Keratinocyte (primary cell): ENCODE measurements at regions not wholly inside any gene's neighbourhood (a gene's known extent, or its start where the extent isn't known, plus 50 kb on each side); places are given as distances from the start of the nearest gene placed in this dataset.

Experiments
- EZH2 ChIP-seq: IDR thresholded peaks from one replicate; pipeline ENCODE4 v1.6.1; 2012; ENCODE audit warnings: inconsistent platforms, mild to moderate bottlenecking, low read length, moderate library complexity
- TF ChIP-seq, protein P1 (sequence below), 3 experiments: IDR thresholded peaks in 1 of 3; conservative IDR thresholded peaks in 1 of 3; optimal IDR thresholded peaks in 1 of 3; 2 replicates in 2 of 3; 3 replicates in 1 of 3; pipeline versions ENCODE3 to v1.5.1; 2011; ENCODE audit warnings: low read length in 3 of 3, mild to moderate bottlenecking in 3 of 3, moderate library complexity in 2 of 3, control low read depth in 1 of 3, inconsistent platforms in 1 of 3; ENCODE audit not compliant: insufficient read depth in 2 of 3; ENCODE audit errors: extremely low read depth in 1 of 3

GRCh38 chr9:4416467-4416866 lies 73.8 kb upstream of the SLC1A1 start:
- TF ChIP-seq, protein P1, sequence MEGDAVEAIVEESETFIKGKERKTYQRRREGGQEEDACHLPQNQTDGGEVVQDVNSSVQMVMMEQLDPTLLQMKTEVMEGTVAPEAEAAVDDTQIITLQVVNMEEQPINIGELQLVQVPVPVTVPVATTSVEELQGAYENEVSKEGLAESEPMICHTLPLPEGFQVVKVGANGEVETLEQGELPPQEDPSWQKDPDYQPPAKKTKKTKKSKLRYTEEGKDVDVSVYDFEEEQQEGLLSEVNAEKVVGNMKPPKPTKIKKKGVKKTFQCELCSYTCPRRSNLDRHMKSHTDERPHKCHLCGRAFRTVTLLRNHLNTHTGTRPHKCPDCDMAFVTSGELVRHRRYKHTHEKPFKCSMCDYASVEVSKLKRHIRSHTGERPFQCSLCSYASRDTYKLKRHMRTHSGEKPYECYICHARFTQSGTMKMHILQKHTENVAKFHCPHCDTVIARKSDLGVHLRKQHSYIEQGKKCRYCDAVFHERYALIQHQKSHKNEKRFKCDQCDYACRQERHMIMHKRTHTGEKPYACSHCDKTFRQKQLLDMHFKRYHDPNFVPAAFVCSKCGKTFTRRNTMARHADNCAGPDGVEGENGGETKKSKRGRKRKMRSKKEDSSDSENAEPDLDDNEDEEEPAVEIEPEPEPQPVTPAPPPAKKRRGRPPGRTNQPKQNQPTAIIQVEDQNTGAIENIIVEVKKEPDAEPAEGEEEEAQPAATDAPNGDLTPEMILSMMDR (optimal IDR thresholded peaks at IDR 0.05 in 1 of 3, IDR thresholded peaks at IDR 0.05 in 1 of 3, conservative IDR thresholded peaks at IDR 0.05 in 1 of 3; ENCODE audit: extremely low read depth in 1 of 3, insufficient read depth in 2 of 3, low read length in 3 of 3), result no peak
- no peak for TF ChIP-seq EZH2
